ENCODE measurements at regions not wholly inside any gene's neighbourhood (a gene's known extent, or its start where the extent isn't known, plus 50 kb on each side); places are given as distances from the start of the nearest gene placed in this dataset.

- TF ChIP-seq CTCF (IDR thresholded peaks at IDR 0.05; ENCODE audit: low read length) (no peak), EZH2 (optimal IDR thresholded peaks at IDR 0.05; ENCODE audit: low read depth, low read length) (no peak), EZH2phosphoT487 (IDR thresholded peaks at IDR 0.05; ENCODE audit: low read length) (no peak)
Measured at GRCh38 chr6:15184441-15184861, 61.4 kb upstream of the JARID2 start.

Measured in MM.1S (cell line).